Spleen (tissue), 7 donors: ENCODE measurements at regions not wholly inside any gene's neighbourhood (a gene's known extent, or its start where the extent isn't known, plus 50 kb on each side); places are given as distances from the start of the nearest gene placed in this dataset.

ENCODE experiments used
- POLR2A ChIP-seq, 3 donors: fragments of 450-650 bp; IDR thresholded peaks; one replicate each; pipeline ENCODE4 v1.5.1; 2017; ENCODE audit warnings: antibody characterized with exemption in 3 of 3, mild to moderate bottlenecking in 1 of 3
- TF ChIP-seq, protein P1 (sequence below), 11 experiments: fragments of 200-600 bp in 7 of 11; fragments of 450-650 bp in 4 of 11; sonication (generic) in 4 of 11; IDR thresholded peaks in 8 of 11; conservative IDR thresholded peaks in 3 of 11; 1 replicate in 7 of 11; 2 replicates in 4 of 11; pipeline versions ENCODE4 v1.4.0 to v1.8.0; 2016 to 2021; ENCODE audit warnings: antibody characterized with exemption in 11 of 11, inconsistent platforms in 4 of 11, mild to moderate bottlenecking in 1 of 11
- donor health status: DM: no; HTN: no; CAD: no; lungs with moderate emphysema.
- donor health status: DM: no; HTN: no; CAD: no.
- donor health status: DM: no; HTN: no; CAD: no.

DNA sequence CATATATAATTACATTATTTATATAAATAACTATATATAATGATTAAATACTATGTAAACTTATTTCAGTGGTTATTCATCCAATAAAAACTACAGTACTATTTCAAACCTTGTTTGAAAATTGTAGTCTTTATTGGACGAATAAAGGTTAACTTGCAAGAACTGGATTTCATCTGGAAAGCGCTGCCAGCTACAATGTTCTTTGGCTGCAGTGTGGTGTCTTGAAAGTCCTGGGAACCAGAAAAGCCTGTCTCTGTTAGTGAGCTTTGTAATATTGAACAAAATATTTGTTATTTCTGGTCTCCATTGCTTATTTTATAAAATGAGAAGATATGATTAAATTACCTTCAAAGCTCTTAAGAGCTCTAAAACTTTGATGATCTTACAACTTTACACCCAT is 763.6 kb downstream of the ADGRL2 start:
- TF ChIP-seq, protein P1, sequence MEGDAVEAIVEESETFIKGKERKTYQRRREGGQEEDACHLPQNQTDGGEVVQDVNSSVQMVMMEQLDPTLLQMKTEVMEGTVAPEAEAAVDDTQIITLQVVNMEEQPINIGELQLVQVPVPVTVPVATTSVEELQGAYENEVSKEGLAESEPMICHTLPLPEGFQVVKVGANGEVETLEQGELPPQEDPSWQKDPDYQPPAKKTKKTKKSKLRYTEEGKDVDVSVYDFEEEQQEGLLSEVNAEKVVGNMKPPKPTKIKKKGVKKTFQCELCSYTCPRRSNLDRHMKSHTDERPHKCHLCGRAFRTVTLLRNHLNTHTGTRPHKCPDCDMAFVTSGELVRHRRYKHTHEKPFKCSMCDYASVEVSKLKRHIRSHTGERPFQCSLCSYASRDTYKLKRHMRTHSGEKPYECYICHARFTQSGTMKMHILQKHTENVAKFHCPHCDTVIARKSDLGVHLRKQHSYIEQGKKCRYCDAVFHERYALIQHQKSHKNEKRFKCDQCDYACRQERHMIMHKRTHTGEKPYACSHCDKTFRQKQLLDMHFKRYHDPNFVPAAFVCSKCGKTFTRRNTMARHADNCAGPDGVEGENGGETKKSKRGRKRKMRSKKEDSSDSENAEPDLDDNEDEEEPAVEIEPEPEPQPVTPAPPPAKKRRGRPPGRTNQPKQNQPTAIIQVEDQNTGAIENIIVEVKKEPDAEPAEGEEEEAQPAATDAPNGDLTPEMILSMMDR (IDR thresholded peaks at IDR 0.05 in 8 of 11, conservative IDR thresholded peaks at IDR 0.05 in 3 of 11): no peak
- TF ChIP-seq POLR2A (IDR thresholded peaks at IDR 0.05): no peak
